Psoas muscle (tissue), 7 donors: ENCODE measurements at regions not wholly inside any gene's neighbourhood (a gene's known extent, or its start where the extent isn't known, plus 50 kb on each side); places are given as distances from the start of the nearest gene placed in this dataset.
"Not testable (repeated sequence)": the region's sequence is repeated elsewhere in the genome, so short reads cannot be mapped to it uniquely, and the experiment has no call there.

Experiments used
- ATAC-seq, 4 donors: fragments of 200-7000 bp; cut with Tn5 transposase; one replicate each; pipeline ENCODE4 v1.9.1; 2020; ENCODE audit warnings: moderate library complexity in 3 of 4, mild to moderate bottlenecking in 2 of 4
- DNase-seq, 2 donors: peaks; one replicate each; pipeline ENCODE4 v3.0.0-alpha.2; 2020
- H3K27ac ChIP-seq: fragments of 200-600 bp; one replicate; pipeline ENCODE4 v1.8.0; 2022
- H3K27me3 ChIP-seq, 3 donors: fragments of 200-600 bp in 1 of 3; one replicate each; pipeline versions ENCODE4 v1.6.1 to v1.8.0; 2013 to 2022; ENCODE audit warnings: low read length in 2 of 3, mild to moderate bottlenecking in 2 of 3, moderate library complexity in 1 of 3; ENCODE audit not compliant: insufficient read depth in 3 of 3
- H3K36me3 ChIP-seq, 2 donors: fragments of 200-600 bp in 1 of 2; one replicate each; pipeline versions ENCODE4 v1.6.1 to v1.8.0; 2013 to 2022; ENCODE audit warnings: low read depth in 1 of 2, mild to moderate bottlenecking in 1 of 2, moderate library complexity in 1 of 2; ENCODE audit not compliant: insufficient read depth in 1 of 2
- H3K4me1 ChIP-seq: fragments of 200-600 bp; one replicate; pipeline ENCODE4 v1.8.0; 2022
- H3K4me3 ChIP-seq: fragments of 200-600 bp; one replicate; pipeline ENCODE4 v1.8.0; 2022; ENCODE audit warnings: mild to moderate bottlenecking
- H3K9me3 ChIP-seq: fragments of 200-600 bp; one replicate; pipeline ENCODE4 v1.8.0; 2022
- WGBS, 3 donors: extraction: QIAGEN DNeasy Blood & Tissue Kit; methylation state at CpG; one replicate each; pipeline versions ENCODE4 v1.1.6 to v1.1.7; 2013; 5-methylcytosine and 5-hydroxymethylcytosine counted together
- intact Hi-C, 2 donors: fragments of 100-400 bp; cut with DNase I; formaldehyde crosslinking; loops; one replicate each; pipeline versions ENCODE4 v1.11.0 to v1.14.2; 2022
- TF ChIP-seq, protein P1 (sequence below): fragments of 200-600 bp; IDR thresholded peaks from one replicate; pipeline ENCODE4 v1.8.0; 2022; ENCODE audit warnings: antibody characterized with exemption
- donor health status: healthy with polysubstance abuse.
- donor health status: DM: no; HTN: no; CAD: no; lungs with moderate emphysema.
- donor health status: Bipolar disorder and iron deficiency.
- donor health status: healthy.
- donor health status: DM: yes; HTN: yes; CAD: no.
- donor health status: DM: no; HTN: no; CAD: no.
- donor health status: DM: yes; HTN: yes; CAD: no.

DNA sequence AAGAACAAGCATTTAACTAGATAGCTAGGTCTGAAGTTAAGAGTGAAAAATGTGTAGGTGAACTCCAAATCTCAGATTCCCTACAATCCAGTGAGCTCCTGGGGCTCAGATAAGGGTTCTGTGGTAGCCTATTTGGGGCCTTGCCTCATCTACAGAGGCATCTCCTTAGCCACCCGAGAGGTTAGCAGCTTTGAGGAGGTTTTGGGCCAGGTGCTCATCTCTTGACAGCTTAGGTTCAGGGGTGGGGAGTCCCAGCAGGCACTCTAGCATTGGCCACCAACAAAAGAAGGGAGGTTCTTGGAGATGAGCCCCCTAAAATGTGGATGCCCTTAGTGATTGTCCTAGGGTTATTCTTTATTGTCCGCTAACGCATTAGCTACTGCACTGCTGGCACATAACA lies 184.4 kb upstream of the B3GAT1 start:
- ATAC-seq (no peak), DNase-seq (no peak)
- H3K4me1 ChIP-seq: no peaks in the 10 kb centered on the region
- no peaks in the 10 kb centered on the region for H3K36me3 ChIP-seq
- H3K27ac ChIP-seq: no peak overlapping the region
- intact Hi-C loops: no loop called here
- WGBS, 3 donors: 87 to 92% (median 91%) methylated on average over 3 of the region's 3 CpGs
- no peaks in the 10 kb centered on the region for H3K9me3 ChIP-seq
- H3K27me3 ChIP-seq: no peaks in the 10 kb centered on the region
- TF ChIP-seq, protein P1, sequence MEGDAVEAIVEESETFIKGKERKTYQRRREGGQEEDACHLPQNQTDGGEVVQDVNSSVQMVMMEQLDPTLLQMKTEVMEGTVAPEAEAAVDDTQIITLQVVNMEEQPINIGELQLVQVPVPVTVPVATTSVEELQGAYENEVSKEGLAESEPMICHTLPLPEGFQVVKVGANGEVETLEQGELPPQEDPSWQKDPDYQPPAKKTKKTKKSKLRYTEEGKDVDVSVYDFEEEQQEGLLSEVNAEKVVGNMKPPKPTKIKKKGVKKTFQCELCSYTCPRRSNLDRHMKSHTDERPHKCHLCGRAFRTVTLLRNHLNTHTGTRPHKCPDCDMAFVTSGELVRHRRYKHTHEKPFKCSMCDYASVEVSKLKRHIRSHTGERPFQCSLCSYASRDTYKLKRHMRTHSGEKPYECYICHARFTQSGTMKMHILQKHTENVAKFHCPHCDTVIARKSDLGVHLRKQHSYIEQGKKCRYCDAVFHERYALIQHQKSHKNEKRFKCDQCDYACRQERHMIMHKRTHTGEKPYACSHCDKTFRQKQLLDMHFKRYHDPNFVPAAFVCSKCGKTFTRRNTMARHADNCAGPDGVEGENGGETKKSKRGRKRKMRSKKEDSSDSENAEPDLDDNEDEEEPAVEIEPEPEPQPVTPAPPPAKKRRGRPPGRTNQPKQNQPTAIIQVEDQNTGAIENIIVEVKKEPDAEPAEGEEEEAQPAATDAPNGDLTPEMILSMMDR: no peak
- H3K4me3 ChIP-seq: no peak overlapping the region

DNA sequence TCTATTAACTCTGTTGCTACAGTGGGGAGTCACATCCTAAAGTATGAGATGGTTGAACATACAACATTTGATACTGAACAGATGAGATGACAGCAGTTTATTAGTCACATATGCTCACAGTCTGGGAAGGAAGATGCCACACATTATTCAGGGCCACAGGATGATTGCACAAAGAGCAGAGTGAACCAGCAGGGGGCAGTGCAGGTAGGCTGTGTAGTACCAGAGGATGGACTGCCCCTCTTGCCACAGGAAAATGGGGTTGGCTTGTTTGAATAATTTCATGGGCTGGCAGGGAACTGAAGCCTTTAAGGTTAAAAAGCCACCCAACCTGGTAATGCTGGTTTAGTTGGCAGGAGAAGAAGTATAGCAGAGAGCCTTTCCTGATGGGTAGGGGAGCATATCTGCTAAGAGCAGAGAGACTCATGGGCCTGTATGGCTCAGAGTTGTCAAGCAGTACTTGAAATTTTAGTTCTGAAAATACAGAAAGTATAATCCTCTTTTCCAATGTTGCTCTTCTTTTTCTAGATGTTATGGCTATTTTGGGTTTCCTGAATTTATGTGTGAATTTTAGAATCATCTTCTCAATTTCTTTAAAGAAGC lies 180.4 kb upstream of the B3GAT1 start:
- intact Hi-C loops: no loop called here
- no peak for DNase-seq
- Histone ChIP-seq H3K4me3 (no peak overlapping the region), H3K27me3 (peaks cover 0 to 2% (median 0%) of the 10 kb centered on the region in 3 donors), H3K9me3 (no peaks in the 10 kb centered on the region), H3K36me3 (no peaks in the 10 kb centered on the region), H3K27ac (no peak overlapping the region), H3K4me1 (no peaks in the 10 kb centered on the region)
- ATAC-seq: no peak
- TF ChIP-seq, protein P1: no peak

DNA sequence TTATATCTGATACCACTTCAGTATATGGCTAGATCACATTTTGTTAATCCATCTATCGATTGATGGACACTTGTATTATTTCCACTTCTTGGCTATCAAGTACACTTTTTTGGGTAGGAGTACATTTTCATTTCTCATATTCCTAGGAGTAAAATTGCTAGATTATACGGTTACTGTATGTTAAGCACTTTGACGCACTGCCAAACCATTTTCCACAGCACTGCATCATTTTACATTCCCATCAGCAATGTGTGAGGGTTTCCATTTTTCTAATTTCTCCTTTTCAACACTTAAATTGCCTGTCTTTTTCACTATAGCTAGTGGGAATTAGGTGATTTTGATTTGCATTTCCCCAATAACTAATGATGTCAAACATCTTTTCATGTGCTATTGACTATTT lies 179.3 kb upstream of the B3GAT1 start:
- DNase-seq: no peak
- Histone ChIP-seq H3K4me3 (no peak overlapping the region), H3K36me3 (no peaks in the 10 kb centered on the region), H3K4me1 (no peaks in the 10 kb centered on the region), H3K9me3 (no peaks in the 10 kb centered on the region), H3K27me3 (peaks cover 0 to 2% (median 0%) of the 10 kb centered on the region in 3 donors), H3K27ac (no peak overlapping the region)
- intact Hi-C loops: no loop called here
- WGBS, 3 donors: 22 to 32% (median 31%) methylated on average over 3 of the region's 3 CpGs
- TF ChIP-seq, protein P1: no peak
- ATAC-seq: no peak

DNA sequence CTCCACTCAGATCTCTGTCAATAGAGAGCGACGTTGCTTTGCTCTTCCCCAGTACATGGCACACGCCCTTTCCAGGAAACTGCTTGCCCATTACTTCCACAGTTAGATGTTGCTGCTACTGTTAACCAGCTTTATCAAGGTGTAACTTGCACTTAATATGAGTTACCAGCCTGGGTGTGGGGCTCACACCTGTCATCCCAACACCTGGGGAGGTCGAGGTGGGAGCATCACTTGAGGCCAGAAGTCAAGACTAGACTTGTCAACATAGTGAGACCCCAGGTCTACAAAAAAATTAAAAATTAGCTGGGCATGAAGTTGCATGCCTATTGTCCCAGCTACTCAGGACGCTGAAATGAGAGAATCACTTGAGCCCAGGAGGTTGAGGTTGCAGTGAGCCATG lies 177.1 kb upstream of the B3GAT1 start:
- H3K27me3 ChIP-seq: peaks cover 0 to 2% (median under 1%) of the 10 kb centered on the region in 3 donors
- intact Hi-C loops: no loop called here
- H3K4me1 ChIP-seq: no peaks in the 10 kb centered on the region
- H3K27ac ChIP-seq: no peak overlapping the region
- no peak for ATAC-seq
- TF ChIP-seq, protein P1: no peak
- 46 to 59% (median 56%) methylated on average over 5 of the region's 5 CpGs for WGBS, 3 donors
- no peak overlapping the region for H3K4me3 ChIP-seq
- no peak for DNase-seq
- no peaks in the 10 kb centered on the region for H3K36me3 ChIP-seq
- no peaks in the 10 kb centered on the region for H3K9me3 ChIP-seq

DNA sequence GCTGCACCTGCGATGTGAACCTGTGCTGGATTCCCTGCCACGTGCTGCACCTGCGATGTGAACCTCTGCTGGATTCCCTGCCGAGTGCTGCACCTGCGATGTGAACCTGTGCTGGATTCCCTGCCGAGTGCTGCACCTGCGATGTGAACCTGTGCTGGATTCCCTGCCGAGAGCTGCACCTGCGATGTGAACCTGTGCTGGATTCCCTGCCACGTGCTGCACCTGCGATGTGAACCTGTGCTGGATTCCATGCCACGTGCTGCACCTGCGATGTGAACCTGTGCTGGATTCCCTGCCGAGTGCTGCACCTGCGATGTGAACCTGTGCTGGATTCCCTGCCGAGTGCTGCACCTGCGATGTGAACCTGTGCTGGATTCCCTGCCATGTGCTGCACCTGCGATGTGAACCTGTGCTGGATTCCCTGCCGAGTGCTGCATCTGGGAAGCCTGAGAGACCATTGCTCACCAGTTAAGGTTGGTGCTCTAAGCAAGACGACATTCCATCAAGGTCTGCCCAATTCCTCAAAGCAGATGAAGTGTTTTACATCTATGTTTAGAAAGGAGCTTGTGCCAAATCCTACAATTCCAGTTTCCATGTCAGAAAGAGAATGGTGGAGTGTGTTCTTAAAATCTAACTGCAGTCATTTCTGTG lies 176.5 kb upstream of the B3GAT1 start:
- H3K9me3 ChIP-seq, DNase-seq, intact Hi-C loops, ATAC-seq, H3K27ac ChIP-seq, H3K4me1 ChIP-seq, H3K27me3 ChIP-seq, H3K4me3 ChIP-seq, H3K36me3 ChIP-seq: not testable (repeated sequence)
- WGBS, 3 donors: 81 to 88% (median 83%) methylated on average over 20 of the region's 20 CpGs
